Right lobe of liver (tissue), 4 donors: ENCODE measurements at regions not wholly inside any gene's neighbourhood (a gene's known extent, or its start where the extent isn't known, plus 50 kb on each side); places are given as distances from the start of the nearest gene placed in this dataset.

ENCODE experiments used
- CTCF ChIP-seq, 4 donors: fragments of 200-600 bp in 3 of 4; fragments of 450-650 bp in 1 of 4; IDR thresholded peaks; one replicate each; pipeline versions ENCODE4 v1.5.1 to v1.8.0; 2016 to 2022; ENCODE audit warnings: antibody characterized with exemption in 4 of 4, mild to moderate bottlenecking in 2 of 4
- POLR2A ChIP-seq: fragments of 450-650 bp; IDR thresholded peaks from one replicate; pipeline ENCODE4 v1.6.1; 2017; ENCODE audit warnings: antibody characterized with exemption, mild to moderate bottlenecking
- donor health status: DM: no; HTN: no; CAD: no.
- donor health status: DM: no; HTN: no; CAD: no.
- donor health status: DM: no; HTN: yes; CAD: no.

GRCh38 chr4:189525304-189525703 is 415.4 kb upstream of the FRG1 start:
- no peak for TF ChIP-seq CTCF (IDR thresholded peaks at IDR 0.05)
- no peak for TF ChIP-seq POLR2A
